ENCODE measurements at regions not wholly inside any gene's neighbourhood (a gene's known extent, or its start where the extent isn't known, plus 50 kb on each side); places are given as distances from the start of the nearest gene placed in this dataset.
"Not testable (repeated sequence)": the region's sequence is repeated elsewhere in the genome, so short reads cannot be mapped to it uniquely, and the experiment has no call there.

- Histone ChIP-seq H3K27ac (no peak overlapping the region), H3K4me3 (no peak overlapping the region), H3K36me3 (no peaks in the 10 kb centered on the region), H3K9ac (no peak overlapping the region), H3K9me3 (no peaks in the 10 kb centered on the region), H3K4me1 (no peaks in the 10 kb centered on the region), H4K20me1 (no peaks in the 10 kb centered on the region), H3K4me2 (no peak overlapping the region), H3K27me3 (no peaks in the 10 kb centered on the region)
- no peak for TF ChIP-seq Cebpa-rat (IDR thresholded peaks at IDR 0.05)
These were observed 256.6 kb upstream of the SMIM30 start for GRCh38 chr7:113374955-113375354.

GRCh38 chr7:113373863-113374262, 255.5 kb upstream of the SMIM30 start:
- no peaks in the 10 kb centered on the region for H3K27me3 ChIP-seq
- no peak overlapping the region for H3K4me2 ChIP-seq
- H3K9me3 ChIP-seq, result no peaks in the 10 kb centered on the region
- H3K27ac ChIP-seq, result no peak overlapping the region
- no peak overlapping the region for H3K9ac ChIP-seq
- H3K36me3 ChIP-seq, result no peaks in the 10 kb centered on the region
- TF ChIP-seq Cebpa-rat (IDR thresholded peaks at IDR 0.05), result no peak
- no peak overlapping the region for H3K4me3 ChIP-seq
- H3K4me1 ChIP-seq, result no peaks in the 10 kb centered on the region
- no peaks in the 10 kb centered on the region for H4K20me1 ChIP-seq

- Histone ChIP-seq H3K4me1 (no peaks in the 10 kb centered on the region), H3K4me3 (no peak overlapping the region), H4K20me1 (no peaks in the 10 kb centered on the region), H3K9ac (no peak overlapping the region), H3K27ac (no peak overlapping the region), H3K4me2 (no peak overlapping the region), H3K36me3 (no peaks in the 10 kb centered on the region), H3K9me3 (no peaks in the 10 kb centered on the region), H3K27me3 (no peaks in the 10 kb centered on the region)
- TF ChIP-seq Cebpa-rat (IDR thresholded peaks at IDR 0.05), result no peak
These were observed 253.2 kb upstream of the SMIM30 start for GRCh38 chr7:113371416-113372043.

GRCh38 chr7:113370910-113371309, 252.6 kb upstream of the SMIM30 start:
- Histone ChIP-seq H3K27ac (no peak overlapping the region), H3K4me2 (no peak overlapping the region), H4K20me1 (no peaks in the 10 kb centered on the region), H3K27me3 (no peaks in the 10 kb centered on the region), H3K36me3 (no peaks in the 10 kb centered on the region), H3K9ac (no peak overlapping the region), H3K4me1 (no peaks in the 10 kb centered on the region), H3K9me3 (no peaks in the 10 kb centered on the region), H3K4me3 (no peak overlapping the region)
- TF ChIP-seq Cebpa-rat (IDR thresholded peaks at IDR 0.05), result no peak

- Histone ChIP-seq H3K27me3 (no peaks in the 10 kb centered on the region), H3K4me3 (no peak overlapping the region), H3K36me3 (no peaks in the 10 kb centered on the region), H3K9ac (no peak overlapping the region), H3K4me1 (no peaks in the 10 kb centered on the region), H3K27ac (no peak overlapping the region), H3K9me3 (no peaks in the 10 kb centered on the region), H4K20me1 (no peaks in the 10 kb centered on the region), H3K4me2 (no peak overlapping the region)
- no peak for TF ChIP-seq Cebpa-rat (IDR thresholded peaks at IDR 0.05)
These were observed 249.9 kb upstream of the SMIM30 start for GRCh38 chr7:113368256-113368655.

GRCh38 chr7:113367041-113367586, 248.8 kb upstream of the SMIM30 start:
- no peak overlapping the region for H3K4me3 ChIP-seq
- no peak overlapping the region for H3K27ac ChIP-seq
- no peaks in the 10 kb centered on the region for H3K36me3 ChIP-seq
- H3K9ac ChIP-seq, result no peak overlapping the region
- H3K9me3 ChIP-seq, result no peaks in the 10 kb centered on the region
- TF ChIP-seq Cebpa-rat (IDR thresholded peaks at IDR 0.05), result no peak
- no peak overlapping the region for H3K4me2 ChIP-seq
- no peaks in the 10 kb centered on the region for H4K20me1 ChIP-seq
- H3K27me3 ChIP-seq, result no peaks in the 10 kb centered on the region
- no peaks in the 10 kb centered on the region for H3K4me1 ChIP-seq

GRCh38 chr7:113366122-113366521, 247.8 kb upstream of the SMIM30 start:
- H3K4me2 ChIP-seq, result no peak overlapping the region
- no peaks in the 10 kb centered on the region for H3K4me1 ChIP-seq
- H3K27me3 ChIP-seq, result no peaks in the 10 kb centered on the region
- no peaks in the 10 kb centered on the region for H3K9me3 ChIP-seq
- H3K4me3 ChIP-seq, result no peak overlapping the region
- no peak for TF ChIP-seq Cebpa-rat (IDR thresholded peaks at IDR 0.05)
- H3K36me3 ChIP-seq, result no peaks in the 10 kb centered on the region
- no peak overlapping the region for H3K9ac ChIP-seq
- H3K27ac ChIP-seq, result no peak overlapping the region
- no peaks in the 10 kb centered on the region for H4K20me1 ChIP-seq

- no peaks in the 10 kb centered on the region for H3K27me3 ChIP-seq
- no peaks in the 10 kb centered on the region for H4K20me1 ChIP-seq
- H3K4me3 ChIP-seq, result no peak overlapping the region
- H3K4me2 ChIP-seq, result no peak overlapping the region
- H3K36me3 ChIP-seq, result no peaks in the 10 kb centered on the region
- H3K27ac ChIP-seq, result no peak overlapping the region
- no peaks in the 10 kb centered on the region for H3K9me3 ChIP-seq
- no peak for TF ChIP-seq Cebpa-rat (IDR thresholded peaks at IDR 0.05)
- no peak overlapping the region for H3K9ac ChIP-seq
- H3K4me1 ChIP-seq, result no peaks in the 10 kb centered on the region
These were observed 231.0 kb upstream of the SMIM30 start for GRCh38 chr7:113349339-113349738.

GRCh38 chr7:113339661-113340060, 221.3 kb upstream of the SMIM30 start:
- no peaks in the 10 kb centered on the region for H3K4me1 ChIP-seq
- no peak overlapping the region for H3K4me3 ChIP-seq

GRCh38 chr7:113338071-113338696, 219.8 kb upstream of the SMIM30 start:
- Histone ChIP-seq H3K27ac (no peak overlapping the region), H3K36me3 (no peaks in the 10 kb centered on the region), H3K27me3 (no peaks in the 10 kb centered on the region), H4K20me1 (no peaks in the 10 kb centered on the region), H3K4me3 (no peak overlapping the region), H3K9ac (no peak overlapping the region), H3K4me2 (no peak overlapping the region), H3K9me3 (no peaks in the 10 kb centered on the region), H3K4me1 (no peaks in the 10 kb centered on the region)
- TF ChIP-seq Cebpa-rat (IDR thresholded peaks at IDR 0.05), result no peak

More at GRCh38 chr7:113339661-113340060, 221.3 kb upstream of the SMIM30 start:
- no peak for TF ChIP-seq Cebpa-rat (IDR thresholded peaks at IDR 0.05)
- Histone ChIP-seq H3K9me3 (no peaks in the 10 kb centered on the region), H4K20me1 (no peaks in the 10 kb centered on the region), H3K27me3 (no peaks in the 10 kb centered on the region), H3K4me2 (no peak overlapping the region), H3K9ac (no peak overlapping the region), H3K36me3 (no peaks in the 10 kb centered on the region), H3K27ac (no peak overlapping the region)

- H3K9ac ChIP-seq, H3K36me3 ChIP-seq, H4K20me1 ChIP-seq, H3K27ac ChIP-seq, H3K9me3 ChIP-seq, H3K4me3 ChIP-seq, H3K4me2 ChIP-seq, H3K4me1 ChIP-seq, H3K27me3 ChIP-seq: not testable (repeated sequence)
These were observed 218.5 kb upstream of the SMIM30 start for GRCh38 chr7:113336838-113337237.
